ENCODE measurements at regions not wholly inside any gene's neighbourhood (a gene's known extent, or its start where the extent isn't known, plus 50 kb on each side); places are given as distances from the start of the nearest gene placed in this dataset.

- H3K27ac Mint-ChIP-seq, result no peak overlapping the region
- peaks cover 3% of the 10 kb centered on the region for H3K27me3 Mint-ChIP-seq (ENCODE audit: insufficient read depth)
- DNase-seq, result no peak
- peaks cover 9% of the 10 kb centered on the region for H3K36me3 Mint-ChIP-seq (ENCODE audit: low read depth)
- H3K4me1 Mint-ChIP-seq (ENCODE audit: low read depth), result peaks cover 45% of the 10 kb centered on the region
- peaks cover 11% of the 10 kb centered on the region for H3K9me3 Mint-ChIP-seq
- no peak overlapping the region for H3K4me3 Mint-ChIP-seq
- TF ChIP-seq, protein P1, sequence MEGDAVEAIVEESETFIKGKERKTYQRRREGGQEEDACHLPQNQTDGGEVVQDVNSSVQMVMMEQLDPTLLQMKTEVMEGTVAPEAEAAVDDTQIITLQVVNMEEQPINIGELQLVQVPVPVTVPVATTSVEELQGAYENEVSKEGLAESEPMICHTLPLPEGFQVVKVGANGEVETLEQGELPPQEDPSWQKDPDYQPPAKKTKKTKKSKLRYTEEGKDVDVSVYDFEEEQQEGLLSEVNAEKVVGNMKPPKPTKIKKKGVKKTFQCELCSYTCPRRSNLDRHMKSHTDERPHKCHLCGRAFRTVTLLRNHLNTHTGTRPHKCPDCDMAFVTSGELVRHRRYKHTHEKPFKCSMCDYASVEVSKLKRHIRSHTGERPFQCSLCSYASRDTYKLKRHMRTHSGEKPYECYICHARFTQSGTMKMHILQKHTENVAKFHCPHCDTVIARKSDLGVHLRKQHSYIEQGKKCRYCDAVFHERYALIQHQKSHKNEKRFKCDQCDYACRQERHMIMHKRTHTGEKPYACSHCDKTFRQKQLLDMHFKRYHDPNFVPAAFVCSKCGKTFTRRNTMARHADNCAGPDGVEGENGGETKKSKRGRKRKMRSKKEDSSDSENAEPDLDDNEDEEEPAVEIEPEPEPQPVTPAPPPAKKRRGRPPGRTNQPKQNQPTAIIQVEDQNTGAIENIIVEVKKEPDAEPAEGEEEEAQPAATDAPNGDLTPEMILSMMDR (IDR thresholded peaks at IDR 0.05), result no peak
Measured at GRCh38 chr7:155202106-155202871, 95.4 kb upstream of the INSIG1 start.

DNA sequence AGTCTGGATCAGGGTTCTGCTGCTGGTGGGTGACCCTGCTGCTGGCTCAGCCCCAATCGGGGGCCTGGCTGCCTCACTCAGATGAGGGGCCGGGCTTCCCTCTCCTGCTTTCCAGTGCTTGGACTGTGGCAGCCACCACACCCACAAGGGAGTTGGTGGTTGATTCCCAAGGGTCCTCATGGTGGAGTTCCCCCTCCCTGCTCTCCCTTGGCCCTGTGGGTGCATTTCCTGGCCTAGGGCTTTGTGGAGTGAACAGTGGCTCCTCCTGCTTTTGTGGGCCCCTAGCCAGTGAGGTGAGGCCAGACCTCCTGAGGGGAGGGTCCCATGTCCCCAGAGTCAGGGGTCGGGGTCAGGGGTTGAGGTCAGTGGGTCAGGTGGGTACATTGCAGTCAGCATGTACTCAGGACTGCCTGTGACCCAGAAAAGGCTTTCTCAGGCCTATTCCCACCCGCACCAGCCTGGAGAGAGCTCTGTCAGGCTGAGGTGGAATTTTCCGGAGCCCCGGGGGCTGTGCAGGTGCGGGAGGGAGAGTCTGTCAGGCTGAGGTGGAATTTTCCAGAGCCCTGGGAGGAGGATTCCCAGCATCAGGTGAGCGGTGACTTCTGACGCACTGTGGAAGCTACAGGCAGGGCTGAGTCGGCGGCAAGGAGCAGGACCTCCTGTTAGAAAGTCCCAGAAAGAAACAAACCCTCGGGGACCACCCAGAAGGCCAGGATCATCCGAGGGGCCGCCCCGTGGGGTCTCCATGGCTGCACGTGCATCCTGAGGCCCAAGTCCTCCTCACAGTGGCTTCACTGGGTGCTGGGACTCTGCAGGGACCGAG lies 94.4 kb upstream of the INSIG1 start:
- Mint-ChIP-seq H3K4me3 (no peak overlapping the region), H3K36me3 (ENCODE audit: low read depth) (peaks cover 9% of the 10 kb centered on the region), H3K4me1 (ENCODE audit: low read depth) (peaks cover 42% of the 10 kb centered on the region), H3K27me3 (ENCODE audit: insufficient read depth) (peaks cover 3% of the 10 kb centered on the region), H3K9me3 (peaks cover 14% of the 10 kb centered on the region), H3K27ac (no peak overlapping the region)
- TF ChIP-seq, protein P1 (IDR thresholded peaks at IDR 0.05), result no peak
- DNase-seq, result no peak

DNA sequence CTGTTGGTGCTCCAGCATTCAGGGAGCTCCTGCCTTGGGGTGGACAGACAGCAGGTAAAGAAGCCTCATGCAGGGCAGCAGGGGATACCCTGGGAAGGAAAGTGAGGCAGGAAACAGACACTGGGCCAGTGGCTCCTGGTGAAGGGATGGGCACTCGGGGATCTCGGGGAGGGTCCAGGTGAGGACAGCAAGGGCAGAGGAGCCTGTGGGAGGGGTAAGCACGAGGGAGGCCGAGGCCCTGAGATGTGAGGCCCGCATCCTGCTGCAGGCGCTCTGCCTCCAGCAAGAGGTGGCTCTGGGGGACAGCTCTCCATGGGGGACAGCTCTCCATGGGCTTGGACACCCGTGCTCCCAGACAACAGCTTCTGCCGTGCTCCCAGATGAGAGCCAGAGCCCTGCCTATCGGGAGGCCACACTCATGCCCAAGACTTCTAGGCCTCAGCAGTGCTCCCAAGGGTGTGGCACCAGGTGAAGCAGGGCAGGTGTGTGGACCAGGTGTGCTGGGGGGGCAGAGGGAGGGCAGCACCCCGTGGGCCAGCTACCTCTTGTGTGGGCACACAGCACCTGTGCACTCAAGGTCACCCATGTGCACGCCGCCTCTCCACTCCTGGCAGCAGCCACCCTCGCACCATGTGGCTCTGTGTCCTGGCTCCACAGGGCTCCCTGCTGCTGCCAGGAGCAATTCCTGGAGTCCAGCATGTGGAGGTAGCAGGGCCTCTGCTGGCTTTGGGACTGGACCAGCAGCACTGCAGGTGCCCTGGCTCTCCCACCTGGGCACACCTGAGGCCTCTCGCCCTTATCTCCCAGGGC lies 93.6 kb upstream of the INSIG1 start:
- Mint-ChIP-seq H3K4me3 (no peak overlapping the region), H3K36me3 (ENCODE audit: low read depth) (peaks cover 9% of the 10 kb centered on the region), H3K27me3 (ENCODE audit: insufficient read depth) (peaks cover 4% of the 10 kb centered on the region), H3K9me3 (peaks cover 14% of the 10 kb centered on the region), H3K27ac (0 out of 2 replicates have a peak overlapping the region, but pooled peaks have one; percentile 98), H3K4me1 (ENCODE audit: low read depth) (peaks cover 40% of the 10 kb centered on the region)
- no peak for DNase-seq
- TF ChIP-seq, protein P1 (IDR thresholded peaks at IDR 0.05), result no peak

GRCh38 chr7:155204744-155205367 lies 92.8 kb upstream of the INSIG1 start:
- peaks cover 9% of the 10 kb centered on the region for H3K36me3 Mint-ChIP-seq (ENCODE audit: low read depth)
- peaks cover 39% of the 10 kb centered on the region for H3K4me1 Mint-ChIP-seq (ENCODE audit: low read depth)
- H3K9me3 Mint-ChIP-seq, result peaks cover 14% of the 10 kb centered on the region
- DNase-seq, result no peak
- H3K27me3 Mint-ChIP-seq (ENCODE audit: insufficient read depth), result peaks cover 4% of the 10 kb centered on the region
- peak overlapping the region; percentile 81 for H3K4me3 Mint-ChIP-seq
- peak overlapping the region; percentile 98 for H3K27ac Mint-ChIP-seq
- TF ChIP-seq, protein P1 (IDR thresholded peaks at IDR 0.05), result no peak
